Nucleus accumbens (tissue), 56 donors: ENCODE measurements at regions not wholly inside any gene's neighbourhood (a gene's known extent, or its start where the extent isn't known, plus 50 kb on each side); places are given as distances from the start of the nearest gene placed in this dataset.
"Not testable (repeated sequence)": the region's sequence is repeated elsewhere in the genome, so short reads cannot be mapped to it uniquely, and the experiment has no call there.

Source experiments
- DNase-seq, 56 donors: peaks; one replicate each; lab custom pipeline; 2025; lab: John Stamatoyannopoulos, UW

- DNase-seq = peak in 3 of 56 donors; percentile 1 to 12 (median 2)
These were observed 1551.1 kb downstream of the EFNB2 start for GRCh38 chr13:104984296-104984818.

- DNase-seq = no peak
These were observed 1551.9 kb downstream of the EFNB2 start for GRCh38 chr13:104983601-104984000.

GRCh38 chr13:104980586-104980985, 1554.9 kb downstream of the EFNB2 start:
- DNase-seq = no peak

GRCh38 chr13:104979281-104980030, 1556.0 kb downstream of the EFNB2 start:
- DNase-seq = no peak

- DNase-seq = no peak
These were observed 1558.5 kb downstream of the EFNB2 start for GRCh38 chr13:104976986-104977385.

- DNase-seq = no peak
These were observed 1560.2 kb downstream of the EFNB2 start for GRCh38 chr13:104975272-104975671.

- DNase-seq = no peak
These were observed 1566.6 kb downstream of the EFNB2 start for GRCh38 chr13:104968876-104969275.

GRCh38 chr13:104967836-104968630, 1567.4 kb downstream of the EFNB2 start:
- no peak for DNase-seq

- no peak for DNase-seq
These were observed 1568.1 kb downstream of the EFNB2 start for GRCh38 chr13:104967376-104967775.

- DNase-seq = no peak
These were observed 1573.1 kb downstream of the EFNB2 start for GRCh38 chr13:104962411-104962810.

GRCh38 chr13:104961246-104961645, 1574.2 kb downstream of the EFNB2 start:
- no peak for DNase-seq

- DNase-seq = no peak
These were observed 1581.3 kb downstream of the EFNB2 start for GRCh38 chr13:104954210-104954609.

GRCh38 chr13:104953588-104953987, 1581.9 kb downstream of the EFNB2 start:
- DNase-seq = no peak

- no peak for DNase-seq
These were observed 1585.4 kb downstream of the EFNB2 start for GRCh38 chr13:104949840-104950740.

GRCh38 chr13:104944176-104944575, 1591.3 kb downstream of the EFNB2 start:
- DNase-seq = no peak

- DNase-seq = no peak
These were observed 1592.1 kb downstream of the EFNB2 start for GRCh38 chr13:104943331-104943730.

- no peak for DNase-seq
These were observed 1597.6 kb downstream of the EFNB2 start for GRCh38 chr13:104937881-104938280.

- no peak for DNase-seq
These were observed 1599.2 kb downstream of the EFNB2 start for GRCh38 chr13:104936304-104936703.

- DNase-seq = not testable (repeated sequence)
These were observed 1614.9 kb downstream of the EFNB2 start for GRCh38 chr13:104920513-104920912.

- no peak for DNase-seq
These were observed 1615.4 kb downstream of the EFNB2 start for GRCh38 chr13:104920091-104920490.
